HG03196 (cell line): ENCODE measurements at regions not wholly inside any gene's neighbourhood (a gene's known extent, or its start where the extent isn't known, plus 50 kb on each side); places are given as distances from the start of the nearest gene placed in this dataset.
"Not testable (repeated sequence)": the region's sequence is repeated elsewhere in the genome, so short reads cannot be mapped to it uniquely, and the experiment has no call there.

Experiments used
- ATAC-seq: cut with Tn5 transposase; IDR thresholded peaks from one replicate; pipeline ENCODE4 v1.9.1; 2021; ENCODE audit not compliant: unreplicated experiment

GRCh38 chr1:30464187-30464617, 259.2 kb downstream of the MATN1 start:
- ATAC-seq = no peak

- ATAC-seq = no peak
These were observed 260.5 kb downstream of the MATN1 start for GRCh38 chr1:30462826-30463425.

- no peak for ATAC-seq
These were observed 261.2 kb downstream of the MATN1 start for GRCh38 chr1:30462166-30462565.

- ATAC-seq = no peak
These were observed 261.7 kb downstream of the MATN1 start for GRCh38 chr1:30461640-30462039.

GRCh38 chr1:30460661-30461060, 262.7 kb downstream of the MATN1 start:
- no peak for ATAC-seq

- not testable (repeated sequence) for ATAC-seq
These were observed 264.5 kb downstream of the MATN1 start for GRCh38 chr1:30458730-30459485.

- ATAC-seq = no peak
These were observed 270.5 kb downstream of the MATN1 start for GRCh38 chr1:30452925-30453324.

- no peak for ATAC-seq
These were observed 271.2 kb downstream of the MATN1 start for GRCh38 chr1:30452170-30452569.

- ATAC-seq = no peak
These were observed 271.8 kb downstream of the MATN1 start for GRCh38 chr1:30451532-30452125.

- no peak for ATAC-seq
These were observed 272.6 kb downstream of the MATN1 start for GRCh38 chr1:30450818-30451233.

- ATAC-seq = no peak
These were observed 273.1 kb downstream of the MATN1 start for GRCh38 chr1:30450148-30450817.

- ATAC-seq = no peak
These were observed 273.8 kb downstream of the MATN1 start for GRCh38 chr1:30449428-30450147.

GRCh38 chr1:30449003-30449402, 274.4 kb downstream of the MATN1 start:
- no peak for ATAC-seq

GRCh38 chr1:30447701-30448100, 275.7 kb downstream of the MATN1 start:
- ATAC-seq = no peak

- no peak for ATAC-seq
These were observed 276.3 kb downstream of the MATN1 start for GRCh38 chr1:30447080-30447479.

- ATAC-seq = no peak
These were observed 276.9 kb downstream of the MATN1 start for GRCh38 chr1:30446508-30446907.

GRCh38 chr1:30446095-30446494, 277.3 kb downstream of the MATN1 start:
- ATAC-seq = no peak

GRCh38 chr1:30445449-30445848, 277.9 kb downstream of the MATN1 start:
- no peak for ATAC-seq

GRCh38 chr1:30444850-30445249, 278.5 kb downstream of the MATN1 start:
- no peak for ATAC-seq

- no peak for ATAC-seq
These were observed 279.0 kb downstream of the MATN1 start for GRCh38 chr1:30444401-30444800.

- not testable (repeated sequence) for ATAC-seq
These were observed 285.1 kb downstream of the MATN1 start for GRCh38 chr1:30438274-30438673.
